IMR-90 (cell line): ENCODE measurements at regions not wholly inside any gene's neighbourhood (a gene's known extent, or its start where the extent isn't known, plus 50 kb on each side); places are given as distances from the start of the nearest gene placed in this dataset.

ENCODE experiments used
- ATAC-seq: fragments of 200-7000 bp; cut with Tn5 transposase; 2 replicates; pipeline ENCODE4 v1.9.1; 2020; ENCODE audit warnings: low read depth, mild to moderate bottlenecking, moderate library complexity
- BruUV-seq: library from RNA; stranded (reverse); fragments of 400-500 nt; replicated peaks from 2 replicates; lab custom pipeline; 2021; lab: Mats Ljungman, UMichigan
- CTCF ChIA-PET: fragments of 300-600 bp; formaldehyde crosslinking; extraction: SDS; loops from one replicate; lab custom pipeline; 2021; ENCODE audit warnings: antibody characterized with exemption; lab: Yijun Ruan, JAX
- POLR2A ChIA-PET: fragments of 300-600 bp; sonication (Branson Sonifier 250); formaldehyde crosslinking; loops from one replicate; lab custom pipeline; 2022; ENCODE audit warnings: antibody characterized with exemption; ENCODE audit not compliant: unreplicated experiment; lab: Charles Lee
- DNase-seq: peaks from one replicate; pipeline ENCODE4 v3.0.0; 2013
- H2AFZ ChIP-seq: replicated peaks from 2 replicates; pipeline ENCODE3; 2013; ENCODE audit warnings: low read length, mild to moderate bottlenecking; ENCODE audit not compliant: poor library complexity
- H2AK5ac ChIP-seq: 2 replicates; pipeline ENCODE4 v1.6.1; 2013; ENCODE audit warnings: low read depth, low read length, inconsistent platforms
- H2AK9ac ChIP-seq: replicated peaks from 2 replicates; pipeline ENCODE3; 2013; ENCODE audit warnings: mild to moderate bottlenecking, low read depth, low read length, moderate library complexity; ENCODE audit not compliant: poor library complexity
- H2BK120ac ChIP-seq: 2 replicates; pipeline ENCODE4 v1.6.1; 2013; ENCODE audit warnings: low read depth, low read length, inconsistent platforms
- H2BK15ac ChIP-seq: 3 replicates; pipeline ENCODE4 v1.6.1; 2013; ENCODE audit warnings: low read depth, low read length, inconsistent platforms
- H2BK20ac ChIP-seq: 2 replicates; pipeline ENCODE4 v1.6.1; 2013; ENCODE audit warnings: low read depth, mild to moderate bottlenecking, inconsistent platforms, low read length, moderate library complexity
- H2BK5ac ChIP-seq: 2 replicates; pipeline ENCODE4 v1.6.1; 2013; ENCODE audit warnings: mild to moderate bottlenecking, low read depth, low read length, inconsistent platforms; ENCODE audit not compliant: poor library complexity, severe bottlenecking
- H3K14ac ChIP-seq: replicated peaks from 2 replicates; pipeline ENCODE4 v1.6.1; 2013; ENCODE audit warnings: low read depth, low read length, inconsistent platforms
- H3K18ac ChIP-seq: 2 replicates; pipeline ENCODE4 v1.6.1; 2013; ENCODE audit warnings: low read depth, low read length, control low read depth
- H3K23ac ChIP-seq: 2 replicates; pipeline ENCODE4 v1.6.1; 2013; ENCODE audit warnings: low read depth, low read length, inconsistent platforms
- H3K27ac ChIP-seq: 2 replicates; pipeline ENCODE4 v1.5.1; 2013; ENCODE audit warnings: mild to moderate bottlenecking, control low read depth, low read length; ENCODE audit not compliant: insufficient read depth
- H3K27me3 ChIP-seq: 2 replicates; pipeline ENCODE4 v1.6.1; 2013; ENCODE audit warnings: low read length; ENCODE audit not compliant: control insufficient read depth, insufficient read depth
- H3K36me3 ChIP-seq: 2 replicates; pipeline ENCODE4 v1.6.1; 2013; ENCODE audit warnings: low read length, mixed read lengths; ENCODE audit not compliant: control insufficient read depth, insufficient read depth
- H3K4ac ChIP-seq: 2 replicates; pipeline ENCODE4 v1.6.1; 2013; ENCODE audit warnings: low read depth, low read length, inconsistent platforms
- H3K4me1 ChIP-seq: 2 replicates; pipeline ENCODE4 v1.6.1; 2013; ENCODE audit warnings: low read length, mixed read lengths; ENCODE audit not compliant: control insufficient read depth, insufficient read depth
- H3K4me2 ChIP-seq: 2 replicates; pipeline ENCODE4 v1.6.1; 2013; ENCODE audit warnings: low read depth, mild to moderate bottlenecking, control low read depth, low read length, moderate library complexity
- H3K4me3 ChIP-seq: 2 replicates; pipeline ENCODE4 v1.5.1; 2013; ENCODE audit warnings: low read depth, mild to moderate bottlenecking, control low read depth, low read length, moderate library complexity; ENCODE audit not compliant: insufficient read depth
- H3K56ac ChIP-seq: 2 replicates; pipeline ENCODE4 v1.6.1; 2013; ENCODE audit warnings: low read length, inconsistent platforms; ENCODE audit not compliant: insufficient read depth; ENCODE audit errors: extremely low read depth
- H3K79me1 ChIP-seq, 2 experiments: 2 replicates each; pipeline ENCODE4 v1.6.1; 2013; ENCODE audit warnings: low read length in 2 of 2, inconsistent platforms in 1 of 2, low read depth in 1 of 2
- H3K9ac ChIP-seq: 2 replicates; pipeline ENCODE4 v1.6.1; 2013; ENCODE audit warnings: low read depth, low read length, control low read depth
- H3K9me1 ChIP-seq: 2 replicates; pipeline ENCODE4 v1.6.1; 2013; ENCODE audit warnings: low read length, inconsistent platforms; ENCODE audit not compliant: insufficient read depth
- H3K9me3 ChIP-seq: 2 replicates; pipeline ENCODE4 v1.6.1; 2013; ENCODE audit warnings: low read length; ENCODE audit not compliant: control insufficient read depth, insufficient read depth
- H4K20me1 ChIP-seq: 2 replicates; pipeline ENCODE4 v1.6.1; 2013; ENCODE audit warnings: low read length, inconsistent platforms; ENCODE audit not compliant: insufficient read depth
- H4K5ac ChIP-seq: 2 replicates; pipeline ENCODE4 v1.6.1; 2013; ENCODE audit warnings: mild to moderate bottlenecking, low read depth, low read length, control low read depth
- H4K8ac ChIP-seq, 2 experiments: 2 replicates each; pipeline ENCODE4 v1.6.1; 2013; ENCODE audit warnings: low read depth in 2 of 2, low read length in 2 of 2, control low read depth in 1 of 2, inconsistent platforms in 1 of 2
- H4K91ac ChIP-seq: 2 replicates; pipeline ENCODE4 v1.6.1; 2013; ENCODE audit warnings: low read depth, low read length, inconsistent platforms; ENCODE audit not compliant: insufficient read depth
- BHLHE40 ChIP-seq: fragments of 150-350 bp; IDR thresholded peaks from 2 replicates; pipeline ENCODE4 v1.6.1; 2016; ENCODE audit warnings: mild to moderate bottlenecking, low read depth, low read length
- CEBPB ChIP-seq: IDR thresholded peaks from 2 replicates; pipeline ENCODE4 v1.6.1; 2012; ENCODE audit warnings: low read depth, low read length, improper control_type of control experiment
- CHD1 ChIP-seq: IDR thresholded peaks from 2 replicates; pipeline ENCODE4 v1.6.1; 2012; ENCODE audit warnings: low read depth, low read length, improper control_type of control experiment
- MAFK ChIP-seq: IDR thresholded peaks from 2 replicates; pipeline ENCODE4 v1.6.1; 2012; ENCODE audit warnings: low read depth, low read length, improper control_type of control experiment
- MXI1 ChIP-seq: IDR thresholded peaks from 2 replicates; pipeline ENCODE4 v1.6.1; 2012; ENCODE audit warnings: low read depth, mild to moderate bottlenecking, low read length, moderate library complexity, borderline replicate concordance
- NFE2L2 ChIP-seq: fragments of 150-350 bp; IDR thresholded peaks from 2 replicates; pipeline ENCODE4 v1.6.1; 2016; ENCODE audit warnings: low read depth, mild to moderate bottlenecking, low read length
- POLR2A ChIP-seq: IDR thresholded peaks from 2 replicates; pipeline ENCODE4 v1.6.1; 2012; ENCODE audit warnings: mild to moderate bottlenecking, low read depth, low read length
- RAD21 ChIP-seq: IDR thresholded peaks from 2 replicates; pipeline ENCODE4 v1.6.1; 2012; ENCODE audit warnings: low read length, improper control_type of control experiment
- SMC3 ChIP-seq: fragments of 150-350 bp; IDR thresholded peaks from 2 replicates; pipeline ENCODE4 v1.6.1; 2016; ENCODE audit warnings: low read depth, mild to moderate bottlenecking, antibody characterized with exemption, low read length, moderate library complexity
- WGBS, 2 experiments: methylation state at CpG; one replicate each; pipeline versions ENCODE4 v1.1.5 to v1.1.7; 2013; ENCODE audit warnings: missing lambda C conversion rate in 2 of 2; ENCODE audit not compliant: insufficient read length in 1 of 2; ENCODE audit errors: extremely low coverage in 2 of 2; 5-methylcytosine and 5-hydroxymethylcytosine counted together
- dilution Hi-C: fragments of 300-500 bp; cut with HindIII; formaldehyde crosslinking; loops from one replicate; pipeline ENCODE4 v1.14.3; 2018; ENCODE audit warnings: low sequenced_read_pairs; ENCODE audit not compliant: unreplicated experiment
- in situ Hi-C: fragments of 300-500 bp; cut with MboI; formaldehyde crosslinking; loops from 3 replicates; pipeline ENCODE4 v1.14.3; 2019; ENCODE audit warnings: low sequenced_read_pairs, inconsistent platforms, mixed read lengths
- intact Hi-C: fragments of 100-400 bp; cut with micrococcal nuclease; formaldehyde crosslinking; loops from 2 replicates; pipeline ENCODE4 v1.10.0; 2022
- TF ChIP-seq, protein P1 (sequence below): fragments of 150-350 bp; IDR thresholded peaks from 2 replicates; pipeline ENCODE4 v1.6.1; 2017; ENCODE audit warnings: mild to moderate bottlenecking, antibody characterized with exemption, low read length, low read depth
- TF ChIP-seq, protein P2 (sequence below): conservative IDR thresholded peaks from 2 replicates; pipeline ENCODE4 v1.5.1; 2012; ENCODE audit warnings: mild to moderate bottlenecking, low read depth, low read length, improper control_type of control experiment

DNA sequence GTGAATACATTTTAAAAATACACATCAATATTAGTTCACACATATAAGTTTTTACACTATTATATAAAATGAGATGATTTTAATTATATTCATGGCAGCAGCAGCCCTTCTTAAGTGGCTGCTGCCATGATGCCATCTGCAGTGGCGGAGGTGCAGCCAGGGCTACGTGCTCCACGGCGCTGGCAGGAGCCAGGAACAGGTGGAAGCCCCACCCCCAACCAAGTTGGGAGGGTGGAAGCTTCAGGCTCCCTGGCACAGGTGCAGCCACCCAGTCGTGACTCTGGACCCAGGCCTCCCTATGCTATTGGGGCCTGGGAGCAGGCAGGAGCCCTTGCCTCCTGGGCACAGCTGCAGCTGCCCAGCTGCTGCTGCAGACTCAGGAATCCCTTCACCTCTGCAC, 646.9 kb upstream of the PCDH9 start:
- CTCF ChIA-PET = no interaction called here
- intact Hi-C loops = no loop called here
- H4K8ac ChIP-seq = no peak overlapping the region
- no peak overlapping the region for H4K91ac ChIP-seq
- H2AFZ ChIP-seq = no peak overlapping the region
- H3K4me2 ChIP-seq = no peak overlapping the region
- dilution Hi-C loops = no loop called here
- no peak overlapping the region for H3K18ac ChIP-seq
- H4K5ac ChIP-seq = no peak overlapping the region
- no peak overlapping the region for H3K56ac ChIP-seq
- H2BK5ac ChIP-seq = no peak overlapping the region
- H3K23ac ChIP-seq = no peak overlapping the region
- no peak overlapping the region for H2BK20ac ChIP-seq
- POLR2A ChIA-PET = no interaction called here
- in situ Hi-C loops = no loop called here
- ATAC-seq (no peak), DNase-seq (no peak)
- H3K9ac ChIP-seq = no peak overlapping the region
- TF ChIP-seq RAD21 (no peak), MAFK (no peak), CEBPB (no peak), SMC3 (no peak), CHD1 (no peak), MXI1 (no peak), BHLHE40 (no peak), NFE2L2 (no peak), POLR2A (no peak)
- TF ChIP-seq, protein P1, sequence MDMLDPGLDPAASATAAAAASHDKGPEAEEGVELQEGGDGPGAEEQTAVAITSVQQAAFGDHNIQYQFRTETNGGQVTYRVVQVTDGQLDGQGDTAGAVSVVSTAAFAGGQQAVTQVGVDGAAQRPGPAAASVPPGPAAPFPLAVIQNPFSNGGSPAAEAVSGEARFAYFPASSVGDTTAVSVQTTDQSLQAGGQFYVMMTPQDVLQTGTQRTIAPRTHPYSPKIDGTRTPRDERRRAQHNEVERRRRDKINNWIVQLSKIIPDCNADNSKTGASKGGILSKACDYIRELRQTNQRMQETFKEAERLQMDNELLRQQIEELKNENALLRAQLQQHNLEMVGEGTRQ = no peak
- TF ChIP-seq, protein P2, sequence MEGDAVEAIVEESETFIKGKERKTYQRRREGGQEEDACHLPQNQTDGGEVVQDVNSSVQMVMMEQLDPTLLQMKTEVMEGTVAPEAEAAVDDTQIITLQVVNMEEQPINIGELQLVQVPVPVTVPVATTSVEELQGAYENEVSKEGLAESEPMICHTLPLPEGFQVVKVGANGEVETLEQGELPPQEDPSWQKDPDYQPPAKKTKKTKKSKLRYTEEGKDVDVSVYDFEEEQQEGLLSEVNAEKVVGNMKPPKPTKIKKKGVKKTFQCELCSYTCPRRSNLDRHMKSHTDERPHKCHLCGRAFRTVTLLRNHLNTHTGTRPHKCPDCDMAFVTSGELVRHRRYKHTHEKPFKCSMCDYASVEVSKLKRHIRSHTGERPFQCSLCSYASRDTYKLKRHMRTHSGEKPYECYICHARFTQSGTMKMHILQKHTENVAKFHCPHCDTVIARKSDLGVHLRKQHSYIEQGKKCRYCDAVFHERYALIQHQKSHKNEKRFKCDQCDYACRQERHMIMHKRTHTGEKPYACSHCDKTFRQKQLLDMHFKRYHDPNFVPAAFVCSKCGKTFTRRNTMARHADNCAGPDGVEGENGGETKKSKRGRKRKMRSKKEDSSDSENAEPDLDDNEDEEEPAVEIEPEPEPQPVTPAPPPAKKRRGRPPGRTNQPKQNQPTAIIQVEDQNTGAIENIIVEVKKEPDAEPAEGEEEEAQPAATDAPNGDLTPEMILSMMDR = no peak
- no peak overlapping the region for H3K27ac ChIP-seq
- no peak overlapping the region for H2BK120ac ChIP-seq
- no peak overlapping the region for H3K4me3 ChIP-seq
- H3K9me3 ChIP-seq = peaks cover 14% of the 10 kb centered on the region
- no TSS peak for BruUV-seq
- H3K9me1 ChIP-seq = no peaks in the 10 kb centered on the region
- no peak overlapping the region for H3K14ac ChIP-seq
- H3K4ac ChIP-seq = no peak overlapping the region
- no CpG with 5 or more reads among the region's 5 CpGs for WGBS, 2 experiments
- no peak overlapping the region for H2AK5ac ChIP-seq
- H3K4me1 ChIP-seq = no peaks in the 10 kb centered on the region
- no peak overlapping the region for H2AK9ac ChIP-seq
- no peaks in the 10 kb centered on the region for H3K36me3 ChIP-seq
- H4K20me1 ChIP-seq = no peaks in the 10 kb centered on the region
- no peaks in the 10 kb centered on the region for H3K27me3 ChIP-seq
- H2BK15ac ChIP-seq = no peak overlapping the region
- no peaks in the 10 kb centered on the region for H3K79me1 ChIP-seq
